NCI-H2029 (cell line): ENCODE measurements at regions not wholly inside any gene's neighbourhood (a gene's known extent, or its start where the extent isn't known, plus 50 kb on each side); places are given as distances from the start of the nearest gene placed in this dataset.
A peak's percentile ranks its signal among the peaks of the same experiment; 100 is the strongest.

Experiments
- DNase-seq: peaks from one replicate; lab custom pipeline; 2025; lab: John Stamatoyannopoulos, UW

DNA sequence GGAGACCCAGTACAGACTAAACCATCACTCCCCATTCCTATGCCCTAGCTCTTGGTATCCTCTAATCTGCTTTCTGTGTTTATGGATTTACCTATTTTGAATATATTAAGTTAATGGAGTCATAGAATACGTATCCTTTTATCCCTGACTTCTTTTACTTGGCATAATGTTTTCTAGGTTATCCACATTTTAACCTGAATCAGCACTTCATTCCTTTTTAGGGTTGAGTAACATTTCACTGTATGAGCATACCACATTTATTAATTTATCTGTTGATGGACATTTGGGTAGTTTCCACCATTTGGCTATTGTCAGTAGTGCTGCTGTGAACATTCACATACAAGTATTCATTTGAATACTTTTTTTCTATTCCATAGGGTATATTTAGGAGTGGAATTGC lies 157.3 kb upstream of the CTNNA2 start:
- DNase-seq = no peak

DNA sequence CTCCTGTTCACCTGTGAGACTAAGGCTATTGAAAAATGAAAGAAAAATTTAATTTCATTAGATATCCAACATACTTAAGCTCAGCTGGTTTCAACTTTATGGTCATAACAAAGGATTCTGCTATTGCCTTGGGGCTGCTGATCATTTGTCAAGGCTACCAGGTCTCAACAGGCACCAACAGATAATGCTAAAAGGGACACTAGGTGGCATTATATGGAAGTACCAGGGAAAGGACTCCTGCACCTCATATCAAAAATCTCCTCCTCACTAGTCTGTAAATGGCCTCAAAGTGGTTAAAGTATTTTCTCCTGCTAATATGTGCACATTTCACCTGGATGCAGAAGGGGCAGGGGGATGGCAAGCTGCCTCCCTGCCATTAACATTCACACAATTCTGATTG lies 167.9 kb upstream of the REG3A start:
- DNase-seq = no peak

DNA sequence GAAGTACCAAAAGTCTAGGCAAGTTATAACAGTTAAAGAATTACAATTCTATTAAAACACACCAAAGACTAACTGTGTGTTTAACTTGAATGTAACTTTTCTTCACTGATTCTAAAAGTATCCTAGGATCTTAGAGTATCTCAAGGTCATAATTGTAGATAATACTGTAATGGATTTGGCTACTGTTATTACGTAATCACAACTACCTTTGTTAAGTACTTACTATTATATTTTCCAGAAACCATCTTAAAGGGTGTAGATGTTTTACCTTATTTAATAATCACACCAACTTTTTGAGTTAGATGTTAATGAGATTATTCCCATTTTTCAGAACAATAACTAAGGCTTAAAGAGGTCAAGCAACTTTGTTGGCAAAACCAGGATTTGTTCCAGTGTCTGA lies 161.3 kb upstream of the REG3A start:
- no peak for DNase-seq

DNA sequence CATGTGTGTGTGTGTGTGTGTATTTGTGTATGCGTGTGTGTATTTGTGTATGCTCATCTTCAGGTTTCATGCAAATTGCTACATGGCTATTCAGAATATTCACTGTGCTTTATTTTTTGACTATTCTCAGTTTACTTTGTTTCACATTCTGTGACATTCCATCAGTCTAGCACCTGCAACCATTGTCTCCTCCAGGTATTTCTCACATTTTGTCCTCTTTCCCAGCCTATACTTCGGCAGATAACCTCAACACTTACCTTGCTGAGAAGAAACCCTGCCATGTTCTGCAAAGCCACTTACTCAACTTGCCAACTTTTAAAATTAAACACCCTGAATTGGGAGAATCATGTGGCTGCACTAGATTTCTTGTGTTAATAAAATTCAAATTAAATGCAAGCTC lies 135.4 kb upstream of the REG3A start:
- DNase-seq = no peak

DNA sequence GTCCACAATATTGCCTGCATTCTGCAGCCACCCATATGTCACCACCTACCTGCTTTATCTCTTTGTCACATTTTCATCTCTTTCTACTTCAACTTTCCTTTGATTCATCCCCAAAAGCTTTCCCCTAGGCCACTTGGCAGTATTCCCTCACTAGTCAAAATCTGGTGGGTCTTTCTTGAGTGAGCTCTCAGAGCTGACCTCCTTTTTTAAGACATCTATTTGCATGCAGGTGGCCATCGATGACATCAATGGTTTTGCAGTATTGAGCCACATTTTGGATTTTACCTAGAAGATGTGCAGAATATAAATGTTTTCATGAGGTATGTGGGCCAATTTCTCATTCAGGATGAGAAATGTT lies 133.4 kb upstream of the REG3A start:
- no peak for DNase-seq

DNA sequence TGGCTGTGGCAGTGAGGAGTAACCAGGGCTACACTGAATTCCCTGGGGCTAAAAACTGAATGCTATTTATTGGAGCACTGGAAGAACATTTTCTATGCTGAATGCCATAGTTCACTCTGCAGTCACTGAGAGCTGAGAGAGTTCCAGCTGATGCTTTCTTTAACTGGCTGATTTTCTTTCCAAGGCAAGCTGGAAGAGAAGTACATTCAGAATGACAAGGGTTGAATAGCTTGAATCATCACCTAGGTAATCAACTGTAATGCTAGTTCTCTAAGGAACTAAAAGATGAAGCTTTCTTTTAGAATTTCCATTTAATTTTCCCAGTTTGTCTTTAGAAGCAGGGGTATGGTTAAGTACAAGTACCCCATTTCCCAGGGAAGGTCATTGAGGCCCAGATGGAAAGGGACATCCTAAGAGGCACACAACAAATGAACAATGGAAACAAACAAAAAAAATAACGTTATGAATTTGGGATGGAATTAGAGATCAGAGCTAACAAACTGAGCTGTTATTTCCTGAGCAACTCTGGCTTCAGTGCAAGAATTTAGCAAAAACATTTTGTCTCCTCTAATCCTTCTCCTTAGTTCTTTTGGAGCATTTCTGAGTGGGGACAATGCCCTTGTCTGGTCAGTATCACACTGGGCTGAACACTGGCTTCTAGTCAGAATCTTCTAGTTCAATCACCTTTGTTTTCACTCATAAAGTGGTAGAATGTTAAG lies 132.8 kb upstream of the REG3A start:
- no peak for DNase-seq

DNA sequence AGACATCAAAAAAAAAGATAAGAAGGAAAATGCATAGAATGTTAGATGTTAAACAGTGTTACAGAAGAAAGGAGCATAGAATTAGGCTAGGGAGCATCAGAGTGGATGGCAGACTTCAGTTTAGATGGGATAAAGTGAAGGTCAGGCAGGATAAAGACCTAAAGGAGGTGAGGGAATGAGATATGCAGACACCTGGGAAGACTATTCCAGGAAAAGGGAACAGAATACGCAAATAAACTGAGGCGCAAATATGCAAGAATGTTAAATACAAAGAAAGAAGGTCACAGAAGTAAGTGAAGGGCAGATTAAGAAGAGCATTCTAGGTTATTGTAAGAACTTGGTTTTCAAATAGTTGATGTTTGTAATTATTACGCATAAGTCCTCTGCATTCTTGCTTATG lies 116.3 kb upstream of the REG3A start:
- no peak for DNase-seq

DNA sequence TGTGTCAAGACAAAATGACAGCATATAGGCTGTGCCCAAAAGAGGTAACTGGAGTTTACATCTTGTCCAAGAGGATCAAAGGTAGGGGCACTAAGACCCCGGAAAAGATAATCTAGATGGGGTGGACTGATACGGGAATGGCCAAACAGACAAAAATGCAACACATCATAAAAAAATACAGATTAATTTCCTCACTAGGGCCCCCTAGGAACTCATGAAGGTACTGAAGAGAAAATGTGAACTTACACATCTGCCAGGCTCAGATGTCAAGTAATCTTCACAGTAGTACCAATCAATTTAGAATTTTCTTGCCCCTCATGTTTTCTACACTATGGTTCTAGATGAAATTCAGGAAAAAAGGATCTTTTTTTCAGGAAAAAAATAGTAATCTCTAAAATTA lies 115.6 kb upstream of the REG3A start:
- no peak for DNase-seq

DNA sequence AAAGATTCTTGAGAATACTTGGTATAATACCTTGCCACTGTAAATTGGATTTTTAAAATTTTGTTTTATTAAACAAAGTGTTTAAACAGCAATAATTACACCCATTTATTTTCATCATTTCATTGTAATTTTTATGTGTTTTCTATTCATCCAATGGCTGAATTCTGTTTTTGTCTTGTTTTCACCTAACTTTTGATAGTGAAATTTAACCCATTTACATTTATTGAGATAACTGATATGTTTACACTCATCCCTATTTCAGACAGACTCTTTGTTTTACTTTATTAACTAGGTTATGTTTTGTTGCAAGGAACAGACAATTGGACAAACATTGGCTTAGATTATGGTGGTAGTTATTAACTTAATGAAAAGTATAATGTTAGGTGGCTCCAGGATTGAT lies 113.1 kb upstream of the REG3A start:
- no peak for DNase-seq

DNA sequence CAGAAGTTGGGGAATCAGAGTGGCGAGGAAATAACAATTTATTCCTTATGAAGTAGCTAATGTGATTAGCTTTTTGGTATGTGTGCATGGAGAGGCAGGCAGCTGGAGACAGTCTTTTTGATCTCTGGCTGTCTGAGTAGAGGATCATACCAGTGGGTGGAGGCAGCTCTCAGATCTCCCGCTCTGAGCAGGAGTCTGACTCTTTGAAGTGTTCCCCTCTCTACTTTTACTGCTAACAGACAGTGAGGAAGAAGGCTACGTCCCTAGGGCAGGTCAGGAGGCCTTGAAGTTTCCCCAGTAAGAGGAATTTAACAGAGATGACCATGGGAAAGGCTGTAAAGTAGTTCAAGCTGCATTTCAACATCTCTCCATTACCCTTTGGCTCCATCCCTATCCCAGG lies 111.9 kb upstream of the REG3A start:
- no peak for DNase-seq

DNA sequence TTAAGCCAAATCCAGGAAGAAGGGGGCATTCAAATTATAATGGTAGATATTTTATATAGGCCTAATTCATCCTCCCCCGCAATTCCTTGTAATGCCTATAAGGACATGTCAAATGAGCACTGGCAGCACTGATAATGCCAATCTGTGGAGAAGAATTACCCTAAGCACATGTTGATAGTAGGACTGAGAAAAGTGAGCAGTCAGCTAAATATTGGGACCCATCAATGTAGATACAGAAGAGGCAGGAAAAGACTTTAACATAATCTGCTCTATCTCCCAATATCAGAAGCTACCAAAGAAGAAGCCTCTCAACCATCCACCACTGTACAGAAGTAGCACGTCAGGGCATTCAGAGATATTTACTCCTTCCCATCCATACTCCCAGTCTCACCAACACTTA lies 101.3 kb upstream of the REG3A start:
- DNase-seq = no peak

DNA sequence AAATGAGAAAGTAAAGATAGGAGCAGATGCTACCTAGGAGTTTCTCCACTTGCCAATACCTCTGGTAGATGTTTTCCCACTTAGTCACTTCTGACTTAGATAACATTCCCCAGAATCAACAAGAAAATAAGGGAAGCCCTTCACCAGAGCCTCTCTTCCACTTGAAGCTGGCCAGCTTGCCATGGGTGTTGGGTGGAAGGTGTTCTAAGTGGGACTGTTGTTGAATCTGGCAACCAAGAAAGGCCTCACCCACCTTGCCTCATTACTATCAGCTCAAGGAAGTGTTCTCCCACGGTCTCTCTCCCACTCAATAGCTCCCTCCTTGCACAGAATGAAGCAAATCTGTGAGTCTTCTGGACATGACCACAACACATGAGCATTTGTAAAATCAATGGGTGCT lies 100.4 kb upstream of the REG3A start:
- no peak for DNase-seq

DNA sequence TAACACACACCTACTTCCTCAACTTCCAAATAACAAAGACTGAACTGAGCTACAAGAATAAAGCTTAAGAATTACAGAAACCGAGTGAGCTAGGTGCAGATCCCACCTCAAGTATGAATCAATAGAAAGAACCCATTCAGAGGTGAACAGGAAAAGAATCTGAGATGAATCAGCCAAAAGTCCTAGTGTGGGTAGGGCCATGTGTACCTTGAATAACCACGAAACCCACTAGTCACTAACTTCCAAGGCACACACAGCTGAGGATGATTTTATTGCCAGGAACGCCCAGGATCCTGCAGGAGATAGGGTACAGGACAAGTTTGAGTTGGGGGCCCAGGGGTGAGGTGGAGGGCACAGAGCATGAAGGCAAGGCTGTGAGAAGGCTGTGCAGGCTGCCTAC lies 99.7 kb upstream of the REG3A start:
- DNase-seq = no peak

DNA sequence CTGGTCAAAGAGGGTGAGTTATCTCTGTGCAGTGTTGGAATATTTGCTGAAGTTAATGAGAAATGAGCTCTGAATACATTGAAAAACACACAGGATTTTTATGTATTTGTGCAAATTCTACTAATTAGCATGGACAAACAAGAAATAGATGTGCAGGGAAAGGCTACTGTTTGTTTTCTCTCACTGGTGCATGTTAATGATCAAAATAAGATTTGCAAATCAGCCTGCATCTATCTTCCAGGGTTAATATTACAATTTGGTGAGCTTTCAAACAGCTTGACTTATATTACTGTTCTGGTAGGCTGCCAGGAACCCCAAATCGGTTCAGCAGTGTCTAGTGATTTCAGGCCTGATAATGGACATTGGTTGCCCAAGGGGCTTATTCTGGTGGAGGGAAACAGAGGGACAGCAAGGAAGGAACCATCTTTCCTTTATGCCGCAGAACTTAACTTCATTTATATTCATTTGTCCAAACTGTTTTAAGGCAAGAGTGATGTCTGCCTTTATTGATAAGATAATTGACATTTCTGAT lies 93.8 kb upstream of the REG3A start:
- DNase-seq = no peak

DNA sequence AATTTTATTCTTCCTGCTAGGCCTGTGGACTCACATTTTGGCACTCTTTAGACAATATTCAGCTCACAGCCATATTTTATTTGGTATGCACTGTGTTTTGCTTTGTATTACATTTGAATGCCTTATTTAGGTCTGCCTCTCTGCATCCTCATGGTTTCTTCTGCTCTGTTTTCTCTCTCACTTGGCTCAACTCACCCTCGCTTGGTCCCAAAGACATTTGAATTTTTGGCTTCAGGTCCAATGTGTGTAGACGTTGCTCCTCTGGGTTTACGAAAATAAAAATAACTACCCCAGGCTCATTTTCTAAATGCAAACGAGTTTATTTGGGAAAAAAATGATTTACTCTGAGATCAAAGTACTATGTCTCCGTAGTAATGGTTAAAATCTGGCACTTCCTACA lies 91.1 kb upstream of the REG3A start:
- DNase-seq = no peak

DNA sequence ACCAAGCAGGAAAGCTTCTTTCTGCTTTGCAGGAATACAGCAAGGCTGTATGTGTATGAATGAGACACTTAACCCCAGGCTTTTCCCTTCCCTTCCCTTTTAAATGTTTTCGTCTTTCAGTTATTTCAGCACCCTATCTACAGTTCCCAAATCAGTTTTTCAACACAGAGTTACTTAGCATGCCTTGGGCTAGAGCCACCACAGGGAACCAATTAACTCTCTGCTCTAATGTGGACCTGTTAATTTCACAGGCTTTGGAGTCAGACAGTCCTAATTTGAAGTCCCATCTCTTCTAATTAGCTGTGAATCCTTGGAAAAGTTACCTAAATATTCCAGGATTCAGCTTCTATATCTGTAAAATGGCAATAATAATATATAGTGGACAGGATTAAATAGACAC lies 89.2 kb upstream of the REG3A start:
- DNase-seq = no peak

DNA sequence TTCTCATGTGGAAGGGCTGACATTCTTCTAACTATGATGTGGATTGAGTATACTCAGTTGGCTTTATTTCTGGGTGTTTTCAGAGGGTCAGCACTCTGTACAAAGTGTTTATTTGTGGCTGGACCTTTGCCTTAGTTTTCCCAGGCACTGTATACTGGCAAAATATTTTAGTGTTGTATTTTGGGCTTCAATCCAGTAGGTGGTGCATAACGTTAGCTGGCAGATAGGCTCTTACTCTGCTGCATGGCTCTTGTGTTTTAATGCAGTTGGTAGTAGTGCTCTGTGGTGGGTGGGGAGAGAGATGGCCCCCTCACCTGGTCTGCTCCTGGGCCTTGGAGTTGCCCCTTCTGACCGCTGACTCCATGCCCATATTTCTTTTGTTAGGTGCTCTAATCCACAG lies 75.6 kb upstream of the REG3A start:
- DNase-seq = no peak

DNA sequence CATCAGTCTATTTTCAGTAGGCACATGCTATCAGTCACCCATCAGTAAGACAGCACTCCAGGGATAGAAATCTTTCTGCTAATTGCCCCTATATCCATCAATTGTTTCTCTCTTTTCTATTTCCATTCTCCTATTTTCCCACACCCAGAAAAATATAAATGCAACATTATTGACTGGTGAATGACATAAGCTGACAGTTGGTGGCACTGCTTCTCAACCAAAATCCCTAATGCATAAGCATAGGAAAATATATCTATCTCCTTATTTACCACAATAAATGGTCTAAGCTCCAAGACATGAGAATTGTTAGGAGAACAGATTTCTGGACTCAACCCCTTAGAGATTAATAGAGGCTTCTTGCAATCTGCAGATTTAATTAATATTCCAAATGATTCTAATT lies 64.0 kb upstream of the REG3A start:
- no peak for DNase-seq

DNA sequence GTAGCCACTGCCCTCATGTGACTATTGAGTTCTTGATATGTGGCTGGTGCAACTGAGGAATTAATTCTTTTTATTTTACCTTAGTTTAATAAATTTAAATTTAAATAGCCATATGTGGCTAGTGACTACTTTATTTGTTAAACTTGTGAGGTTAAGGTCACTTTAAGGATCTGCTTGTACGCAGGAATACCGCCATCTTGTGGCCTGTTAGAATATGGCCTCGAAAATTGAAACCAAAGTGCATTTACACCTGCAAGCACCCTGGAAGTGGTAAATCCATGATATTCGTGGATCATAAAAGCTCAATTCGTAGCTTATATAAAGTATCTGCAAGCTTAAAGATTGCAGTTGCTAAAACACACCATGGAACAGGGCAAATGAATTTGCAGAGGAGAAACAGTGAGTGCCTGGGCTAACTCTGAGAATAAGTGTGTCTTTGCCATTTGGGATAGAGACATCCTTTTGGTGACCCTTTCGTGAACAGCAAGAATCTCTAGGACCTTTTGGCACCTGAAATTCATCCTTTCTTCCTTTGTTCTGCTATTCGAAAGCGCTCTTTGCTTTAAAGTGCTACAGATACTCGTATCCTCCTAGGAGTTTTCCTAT lies 59.9 kb upstream of the REG3A start:
- DNase-seq = peak; percentile 24

DNA sequence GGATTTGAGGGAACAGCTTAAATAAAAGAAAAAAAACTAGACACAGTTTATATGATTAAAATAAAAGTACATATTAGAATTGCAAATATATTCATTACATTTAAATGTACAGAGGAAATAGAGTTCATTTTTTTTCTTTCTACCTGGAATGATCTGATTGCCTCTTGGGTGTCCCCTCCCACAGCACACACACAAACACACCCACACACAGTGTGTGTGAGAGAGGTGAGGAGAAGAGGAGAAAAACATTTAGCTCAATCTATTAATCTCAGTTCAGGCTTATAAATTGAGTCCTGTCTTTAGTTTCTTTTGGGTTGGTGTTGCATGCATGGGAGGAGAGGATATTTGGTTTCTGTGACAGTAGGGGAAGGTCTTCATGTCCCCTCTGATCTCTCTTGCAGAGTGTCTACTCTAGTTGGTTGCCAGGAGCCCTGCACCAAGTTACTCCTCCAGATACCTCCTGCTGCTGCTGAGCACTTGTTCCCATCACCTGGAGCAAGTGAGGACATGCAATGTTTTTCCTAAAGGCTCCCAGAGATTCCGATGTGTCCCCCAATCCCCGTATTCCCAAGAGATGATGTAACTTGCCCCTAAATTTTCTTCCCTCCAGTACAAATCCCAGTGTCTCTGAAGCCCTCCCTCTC lies 50.8 kb upstream of the REG3A start:
- no peak for DNase-seq
